ENCODE measurements at regions not wholly inside any gene's neighbourhood (a gene's known extent, or its start where the extent isn't known, plus 50 kb on each side); places are given as distances from the start of the nearest gene placed in this dataset.

DNA sequence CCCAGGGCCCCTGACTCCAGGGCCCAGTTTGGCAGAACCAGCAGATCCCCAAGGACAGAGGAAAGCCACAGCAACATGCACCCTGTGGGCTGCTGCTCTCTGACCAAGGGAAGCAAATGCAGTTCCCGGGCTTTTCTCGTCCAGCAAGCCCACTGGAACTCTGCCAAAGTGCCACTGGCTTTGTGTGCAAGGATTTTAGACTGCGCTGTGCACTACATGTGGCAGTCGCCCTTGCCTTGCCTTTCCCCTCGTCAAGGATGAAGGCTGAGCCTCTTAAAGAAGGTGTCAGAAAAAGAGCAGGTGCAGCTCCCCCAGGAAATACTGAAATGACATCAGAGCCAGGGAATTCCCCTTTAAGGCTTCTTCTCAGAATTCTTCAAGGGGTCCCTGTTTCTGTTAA, 199.2 kb downstream of the TFCP2L1 start:
- DNase-seq (ENCODE audit: low spot score), result no peak
- no peak for TF ChIP-seq CTCF (IDR thresholded peaks at IDR 0.05)
- Histone ChIP-seq H3K4me3 (no peak overlapping the region), H3K27ac (no peak overlapping the region)

- TF ChIP-seq CTCF (IDR thresholded peaks at IDR 0.05), result no peak
- Histone ChIP-seq H3K4me3 (no peak overlapping the region), H3K27ac (no peak overlapping the region)
- no peak for DNase-seq (ENCODE audit: low spot score)
Measured at GRCh38 chr2:121086450-121086849, 198.6 kb downstream of the TFCP2L1 start.

GRCh38 chr2:121087117-121087516, 197.9 kb downstream of the TFCP2L1 start:
- no peak for DNase-seq (ENCODE audit: low spot score)
- no peak for TF ChIP-seq CTCF (IDR thresholded peaks at IDR 0.05)
- no peak overlapping the region for H3K4me3 ChIP-seq
- no peak overlapping the region for H3K27ac ChIP-seq

DNA sequence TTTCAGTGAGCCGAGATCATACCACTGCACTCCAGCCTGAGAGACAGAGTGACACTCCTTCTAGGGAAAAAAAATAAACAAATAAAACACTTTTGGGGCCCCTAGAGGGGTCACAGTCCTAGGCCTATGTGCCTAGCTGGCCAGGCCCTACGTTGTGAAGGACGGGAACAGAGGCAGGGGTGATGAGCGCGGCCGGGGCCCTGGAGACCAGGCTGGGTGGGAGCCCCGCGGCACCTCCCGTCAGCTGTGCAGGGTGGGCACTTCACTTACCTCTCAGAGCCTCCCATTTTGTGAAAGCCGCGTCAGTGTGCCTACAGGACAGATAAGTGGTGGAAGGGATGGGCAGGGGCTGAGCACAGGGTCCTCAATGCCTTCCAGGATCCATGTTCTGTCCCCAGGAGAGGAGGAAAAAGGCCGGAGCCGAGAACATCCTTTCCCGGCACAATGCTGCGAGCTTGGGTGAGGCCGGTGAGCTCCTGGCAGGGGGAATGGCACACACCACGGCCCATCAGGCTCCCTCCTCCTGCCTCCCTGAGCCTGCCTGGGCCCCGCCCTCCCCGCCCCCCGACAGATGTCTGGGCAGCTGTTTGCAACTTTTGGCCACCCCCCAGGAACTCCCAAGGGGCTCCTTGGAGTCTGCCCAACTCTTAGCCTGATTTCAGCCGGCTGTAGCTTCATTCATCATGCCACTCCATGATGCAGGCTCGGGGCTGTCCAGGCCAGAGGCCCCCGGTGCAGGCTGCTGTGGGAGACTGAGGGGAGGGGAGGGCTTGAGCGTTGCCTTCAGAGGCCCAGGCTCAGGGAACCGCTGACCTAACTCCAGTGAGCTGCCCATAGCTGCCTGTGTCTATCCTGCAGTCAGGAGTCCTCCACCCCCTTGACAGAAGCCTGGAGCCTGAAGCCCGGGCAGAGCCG, 196.5 kb downstream of the TFCP2L1 start:
- no peak for TF ChIP-seq CTCF (IDR thresholded peaks at IDR 0.05)
- Histone ChIP-seq H3K4me3 (no peak overlapping the region), H3K27ac (no peak overlapping the region)
- no peak for DNase-seq (ENCODE audit: low spot score)

DNA sequence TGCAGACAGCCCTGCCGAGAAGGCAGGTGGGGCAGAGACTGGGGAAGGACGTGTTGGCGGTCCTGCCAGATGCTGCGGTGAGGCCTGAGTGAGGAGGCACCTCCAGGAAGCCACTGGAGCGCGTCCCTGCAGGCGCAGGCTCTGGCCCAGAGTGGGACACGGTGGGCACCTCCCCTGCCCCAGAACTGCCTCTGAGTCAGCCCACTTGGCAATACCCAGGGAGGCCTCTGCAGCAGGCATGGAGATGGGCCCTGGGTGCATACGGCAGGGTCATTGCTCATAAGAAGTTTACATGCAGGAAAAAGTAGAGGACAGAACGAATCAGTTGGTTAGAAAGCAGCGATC, 195.9 kb downstream of the TFCP2L1 start:
- Histone ChIP-seq H3K27ac (no peak overlapping the region), H3K4me3 (no peak overlapping the region)
- no peak for DNase-seq (ENCODE audit: low spot score)
- TF ChIP-seq CTCF (IDR thresholded peaks at IDR 0.05), result no peak

- DNase-seq (ENCODE audit: low spot score), result no peak
- H3K27ac ChIP-seq, result no peak overlapping the region
- H3K4me3 ChIP-seq, result no peak overlapping the region
- TF ChIP-seq CTCF (IDR thresholded peaks at IDR 0.05), result no peak
Measured at GRCh38 chr2:121090088-121090715, 194.8 kb downstream of the TFCP2L1 start.

DNA sequence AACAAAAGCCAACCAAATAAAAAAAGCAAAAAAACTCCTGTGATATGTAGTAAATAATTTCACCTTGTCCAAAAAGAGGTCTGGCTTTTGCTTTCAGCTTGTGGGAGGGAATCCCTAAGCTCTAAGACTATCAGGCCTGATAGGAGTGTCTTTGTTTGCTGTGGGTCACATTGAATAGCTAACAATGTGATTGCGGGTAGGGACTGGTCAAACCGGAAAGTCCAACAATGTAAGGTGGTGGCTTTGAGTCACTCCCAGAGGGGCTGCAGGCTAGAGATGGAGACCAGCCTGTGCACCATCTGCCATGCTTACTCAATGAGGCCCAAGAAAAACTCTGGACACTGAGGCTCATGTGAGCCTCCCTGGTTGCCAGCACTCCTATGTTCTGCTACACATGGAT, 192.9 kb downstream of the TFCP2L1 start:
- no peak overlapping the region for H3K27ac ChIP-seq
- DNase-seq (ENCODE audit: low spot score), result no peak
- no peak for TF ChIP-seq CTCF (IDR thresholded peaks at IDR 0.05)
- no peak overlapping the region for H3K4me3 ChIP-seq

Measured in coronary artery (tissue), 2 donors.